ENCODE measurements at regions not wholly inside any gene's neighbourhood (a gene's known extent, or its start where the extent isn't known, plus 50 kb on each side); places are given as distances from the start of the nearest gene placed in this dataset.

- Histone ChIP-seq H3K36me3 (ENCODE audit: low read depth) (no peaks in the 10 kb centered on the region), H3K4me1 (ENCODE audit: low read depth) (no peaks in the 10 kb centered on the region), H3K9me3 (no peaks in the 10 kb centered on the region), H3K4me3 (no peak overlapping the region)
- DNase-seq (no peak), ATAC-seq (no peak)
- no peak for TF ChIP-seq CTCF (IDR thresholded peaks at IDR 0.05)
- intact Hi-C loops (cut with DNase I, micrococcal nuclease): no loop called here
Observed at GRCh38 chr1:5506634-5507033, 485.6 kb downstream of the NPHP4 start.

DNA sequence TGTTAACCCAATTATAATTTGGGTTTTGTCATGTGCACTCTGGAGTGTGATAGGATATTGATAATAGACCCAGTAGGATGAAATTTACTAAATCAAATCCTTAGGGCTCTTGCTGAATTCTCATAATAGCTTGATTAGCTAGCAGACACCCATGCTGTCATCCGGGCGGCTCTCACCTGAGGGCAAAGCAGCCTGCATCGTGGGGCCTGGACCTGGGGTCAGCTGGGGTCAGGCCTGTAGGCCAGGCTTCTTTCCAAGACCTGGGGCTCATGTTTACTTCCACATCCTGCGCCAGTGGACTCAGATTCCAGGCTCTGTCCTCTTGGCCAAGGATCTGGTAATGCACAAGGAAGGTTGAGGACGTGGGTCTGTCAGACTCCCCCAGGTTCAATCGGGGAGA lies 486.3 kb downstream of the NPHP4 start:
- H3K36me3 ChIP-seq (ENCODE audit: low read depth): no peaks in the 10 kb centered on the region
- H3K4me3 ChIP-seq: no peak overlapping the region
- no peak for DNase-seq
- no peaks in the 10 kb centered on the region for H3K4me1 ChIP-seq (ENCODE audit: low read depth)
- intact Hi-C loops (cut with DNase I, micrococcal nuclease): no loop called here
- no peaks in the 10 kb centered on the region for H3K9me3 ChIP-seq
- TF ChIP-seq CTCF (IDR thresholded peaks at IDR 0.05): no peak
- ATAC-seq: no peak

GRCh38 chr1:5504364-5504740 lies 487.9 kb downstream of the NPHP4 start:
- no peak overlapping the region for H3K4me3 ChIP-seq
- ATAC-seq: no peak
- intact Hi-C loops (cut with DNase I, micrococcal nuclease): no loop called here
- H3K9me3 ChIP-seq: no peaks in the 10 kb centered on the region
- H3K4me1 ChIP-seq (ENCODE audit: low read depth): no peaks in the 10 kb centered on the region
- no peaks in the 10 kb centered on the region for H3K36me3 ChIP-seq (ENCODE audit: low read depth)
- DNase-seq: no peak
- TF ChIP-seq CTCF (IDR thresholded peaks at IDR 0.05): no peak

GRCh38 chr1:5503556-5504363 lies 488.5 kb downstream of the NPHP4 start:
- TF ChIP-seq CTCF (IDR thresholded peaks at IDR 0.05): no peak
- DNase-seq (no peak), ATAC-seq (no peak)
- no peaks in the 10 kb centered on the region for H3K4me1 ChIP-seq (ENCODE audit: low read depth)
- H3K9me3 ChIP-seq: no peaks in the 10 kb centered on the region
- H3K36me3 ChIP-seq (ENCODE audit: low read depth): no peaks in the 10 kb centered on the region
- intact Hi-C loops (cut with DNase I, micrococcal nuclease): no loop called here
- H3K4me3 ChIP-seq: no peak overlapping the region

DNA sequence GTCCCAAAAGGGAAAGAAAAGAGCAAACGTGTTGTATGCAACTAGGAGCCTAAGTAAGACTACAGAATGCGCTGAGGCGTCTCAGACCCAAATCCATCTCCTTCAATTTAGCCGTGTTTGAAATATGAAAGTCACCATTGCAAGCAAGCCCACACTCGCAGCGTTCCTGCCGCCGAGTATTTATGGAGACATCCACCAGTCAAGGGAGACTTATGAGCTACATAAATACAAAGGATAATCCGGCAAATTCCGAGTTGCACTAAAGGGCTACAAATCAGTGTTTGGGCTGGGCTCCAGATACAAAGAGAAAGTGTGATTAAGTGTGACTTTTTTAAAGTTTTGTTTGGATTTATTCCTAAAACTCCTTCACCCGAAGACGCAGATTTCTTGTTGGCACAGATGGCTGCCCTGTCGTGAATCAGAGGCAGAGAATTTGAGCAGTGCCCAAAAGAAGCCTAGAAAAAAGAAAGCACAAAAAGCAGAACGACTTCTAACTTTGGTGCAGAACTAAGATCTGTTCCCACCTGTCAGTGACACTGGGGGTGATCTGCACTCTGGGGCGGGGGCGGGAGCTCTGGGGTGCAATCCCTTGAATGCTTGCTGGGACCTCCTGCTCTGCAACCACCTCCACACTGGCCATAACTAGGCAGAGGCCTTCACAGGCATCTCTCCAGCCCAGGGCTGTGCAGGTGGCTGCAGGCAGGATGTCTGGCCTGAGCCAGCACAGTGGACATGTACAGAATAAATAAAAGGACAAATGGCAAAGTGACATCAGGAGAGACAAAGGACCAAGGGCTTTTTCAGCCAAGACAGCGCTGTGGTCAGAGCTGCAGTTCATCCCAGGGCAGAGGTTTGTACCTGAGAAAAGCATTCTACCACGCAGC lies 489.7 kb downstream of the NPHP4 start:
- TF ChIP-seq CTCF (IDR thresholded peaks at IDR 0.05): no peak
- no peaks in the 10 kb centered on the region for H3K36me3 ChIP-seq (ENCODE audit: low read depth)
- H3K4me3 ChIP-seq: no peak overlapping the region
- ATAC-seq (no peak), DNase-seq (no peak)
- intact Hi-C loops (cut with DNase I, micrococcal nuclease): no loop called here
- H3K4me1 ChIP-seq (ENCODE audit: low read depth): no peaks in the 10 kb centered on the region
- no peaks in the 10 kb centered on the region for H3K9me3 ChIP-seq

Measured in mucosa of descending colon (tissue), 3 donors.